ENCODE measurements at regions not wholly inside any gene's neighbourhood (a gene's known extent, or its start where the extent isn't known, plus 50 kb on each side); places are given as distances from the start of the nearest gene placed in this dataset.
"Not testable (repeated sequence)": the region's sequence is repeated elsewhere in the genome, so short reads cannot be mapped to it uniquely, and the experiment has no call there.

GRCh38 chr16:16559179-16559740 is 180.3 kb downstream of the NPIPA7 start:
- DNase-seq (ENCODE audit: low read depth in 4 of 4, low spot score in 1 of 4): not testable (repeated sequence)

- not testable (repeated sequence) for DNase-seq (ENCODE audit: low read depth in 4 of 4, low spot score in 1 of 4)
Measured at GRCh38 chr16:16561532-16561931, 182.6 kb downstream of the NPIPA7 start.

GRCh38 chr16:16563962-16564361 is 185.0 kb downstream of the NPIPA7 start:
- not testable (repeated sequence) for DNase-seq (ENCODE audit: low read depth in 4 of 4, low spot score in 1 of 4)

GRCh38 chr16:16565326-16565725 is 186.4 kb downstream of the NPIPA7 start:
- DNase-seq (ENCODE audit: low read depth in 4 of 4, low spot score in 1 of 4): not testable (repeated sequence)

GRCh38 chr16:16570055-16570454 is 191.1 kb downstream of the NPIPA7 start:
- not testable (repeated sequence) for DNase-seq (ENCODE audit: low read depth in 4 of 4, low spot score in 1 of 4)

GRCh38 chr16:16570874-16571273 is 191.9 kb downstream of the NPIPA7 start:
- DNase-seq (ENCODE audit: low read depth in 4 of 4, low spot score in 1 of 4): not testable (repeated sequence)

- not testable (repeated sequence) for DNase-seq (ENCODE audit: low read depth in 4 of 4, low spot score in 1 of 4)
Measured at GRCh38 chr16:16572130-16572774, 193.3 kb downstream of the NPIPA7 start.

- DNase-seq (ENCODE audit: low read depth in 4 of 4, low spot score in 1 of 4): not testable (repeated sequence)
Measured at GRCh38 chr16:16577062-16577461, 198.1 kb downstream of the NPIPA7 start.

GRCh38 chr16:16578701-16579100 is 199.8 kb downstream of the NPIPA7 start:
- DNase-seq (ENCODE audit: low read depth in 4 of 4, low spot score in 1 of 4): no peak

- not testable (repeated sequence) for DNase-seq (ENCODE audit: low read depth in 4 of 4, low spot score in 1 of 4)
Measured at GRCh38 chr16:16582916-16583315, 204.0 kb downstream of the NPIPA7 start.

GRCh38 chr16:16586073-16586651 is 207.2 kb downstream of the NPIPA7 start:
- not testable (repeated sequence) for DNase-seq (ENCODE audit: low read depth in 4 of 4, low spot score in 1 of 4)

GRCh38 chr16:16586969-16587368 is 208.0 kb downstream of the NPIPA7 start:
- not testable (repeated sequence) for DNase-seq (ENCODE audit: low read depth in 4 of 4, low spot score in 1 of 4)

GRCh38 chr16:16588436-16588835 is 209.5 kb downstream of the NPIPA7 start:
- DNase-seq (ENCODE audit: low read depth in 4 of 4, low spot score in 1 of 4): not testable (repeated sequence)

- not testable (repeated sequence) for DNase-seq (ENCODE audit: low read depth in 4 of 4, low spot score in 1 of 4)
Measured at GRCh38 chr16:16590654-16591318, 211.8 kb downstream of the NPIPA7 start.

GRCh38 chr16:16593156-16593863 is 214.4 kb downstream of the NPIPA7 start:
- DNase-seq (ENCODE audit: low read depth in 4 of 4, low spot score in 1 of 4): peak in 3 of 4 experiments; percentile 2 to 20 (median 7)

- not testable (repeated sequence) for DNase-seq (ENCODE audit: low read depth in 4 of 4, low spot score in 1 of 4)
Measured at GRCh38 chr16:16595029-16595718, 216.2 kb downstream of the NPIPA7 start.

- not testable (repeated sequence) for DNase-seq (ENCODE audit: low read depth in 4 of 4, low spot score in 1 of 4)
Measured at GRCh38 chr16:16601239-16601638, 222.3 kb downstream of the NPIPA7 start.

- not testable (repeated sequence) for DNase-seq (ENCODE audit: low read depth in 4 of 4, low spot score in 1 of 4)
Measured at GRCh38 chr16:16607401-16608082, 228.6 kb downstream of the NPIPA7 start.

- not testable (repeated sequence) for DNase-seq (ENCODE audit: low read depth in 4 of 4, low spot score in 1 of 4)
Measured at GRCh38 chr16:16609627-16610026, 230.7 kb downstream of the NPIPA7 start.

GRCh38 chr16:16610389-16610967 is 231.5 kb downstream of the NPIPA7 start:
- not testable (repeated sequence) for DNase-seq (ENCODE audit: low read depth in 4 of 4, low spot score in 1 of 4)
